ENCODE measurements at regions not wholly inside any gene's neighbourhood (a gene's known extent, or its start where the extent isn't known, plus 50 kb on each side); places are given as distances from the start of the nearest gene placed in this dataset.
"Not testable (repeated sequence)": the region's sequence is repeated elsewhere in the genome, so short reads cannot be mapped to it uniquely, and the experiment has no call there.

GRCh38 chr6:19329078-19329477 is 508.1 kb upstream of the ID4 start:
- DNase-seq (ENCODE audit: low spot score), result no peak

DNA sequence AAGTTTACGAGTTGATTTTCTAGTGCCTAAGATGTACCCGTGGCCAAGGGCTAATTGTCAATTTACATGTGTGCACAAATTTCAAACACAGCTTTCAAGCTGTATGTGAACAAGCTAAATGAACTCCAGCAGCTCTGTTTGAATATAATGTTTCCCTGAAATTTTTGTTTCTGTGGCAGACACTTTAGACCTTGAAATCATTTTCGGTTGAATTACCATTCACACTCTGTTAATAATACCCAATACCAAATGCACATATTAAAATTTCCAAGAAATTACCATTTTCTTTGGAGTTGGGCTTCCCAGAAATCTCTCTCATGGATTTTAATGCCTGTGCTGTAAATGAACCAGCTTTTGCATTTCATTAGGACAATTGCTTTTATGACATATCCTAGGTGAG is 506.1 kb upstream of the ID4 start:
- no peak for DNase-seq (ENCODE audit: low spot score)

GRCh38 chr6:19332806-19333460 is 504.2 kb upstream of the ID4 start:
- no peak for DNase-seq (ENCODE audit: low spot score)

- DNase-seq (ENCODE audit: low spot score), result no peak
These were observed 503.2 kb upstream of the ID4 start for GRCh38 chr6:19333936-19334335.

GRCh38 chr6:19336579-19336978 is 500.6 kb upstream of the ID4 start:
- DNase-seq (ENCODE audit: low spot score), result no peak

DNA sequence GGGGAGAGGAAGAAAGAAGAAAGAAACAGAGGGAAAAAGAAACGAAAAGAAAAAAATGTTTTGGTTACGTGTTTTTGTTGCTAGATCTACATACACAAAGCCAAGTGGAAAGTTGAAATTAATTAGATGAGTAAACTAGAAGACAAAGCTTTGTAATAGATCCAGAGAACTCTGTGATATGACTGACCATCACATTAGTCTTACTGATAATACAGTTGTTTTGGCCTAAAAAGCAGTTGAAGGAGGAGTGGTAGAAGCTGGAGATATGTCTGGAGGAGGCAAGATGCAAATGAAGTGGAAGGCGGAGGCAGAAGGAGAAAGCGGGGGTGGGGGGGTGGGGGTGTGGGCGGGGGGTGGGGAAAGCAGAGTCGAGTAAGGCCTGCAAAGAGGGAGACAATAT is 500.1 kb upstream of the ID4 start:
- DNase-seq (ENCODE audit: low spot score), result no peak

DNA sequence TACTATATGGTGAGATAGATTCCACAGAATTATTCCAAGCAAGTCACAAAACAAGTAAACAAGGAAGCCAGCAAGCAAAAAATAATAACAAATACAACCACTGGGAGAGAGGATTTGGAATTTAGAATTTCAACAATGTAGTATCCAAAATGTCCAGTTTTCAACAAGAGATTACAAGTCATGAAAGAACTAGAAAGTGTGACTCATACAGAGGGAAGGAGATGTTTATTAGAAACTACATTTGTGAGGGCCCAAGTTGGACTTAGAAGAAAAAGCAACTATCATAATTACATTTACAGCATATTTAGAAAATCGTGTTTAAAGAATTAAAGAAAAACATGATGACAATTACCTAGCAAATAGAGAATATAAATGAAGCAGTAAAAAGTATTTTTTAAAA is 494.6 kb upstream of the ID4 start:
- no peak for DNase-seq (ENCODE audit: low spot score)

DNA sequence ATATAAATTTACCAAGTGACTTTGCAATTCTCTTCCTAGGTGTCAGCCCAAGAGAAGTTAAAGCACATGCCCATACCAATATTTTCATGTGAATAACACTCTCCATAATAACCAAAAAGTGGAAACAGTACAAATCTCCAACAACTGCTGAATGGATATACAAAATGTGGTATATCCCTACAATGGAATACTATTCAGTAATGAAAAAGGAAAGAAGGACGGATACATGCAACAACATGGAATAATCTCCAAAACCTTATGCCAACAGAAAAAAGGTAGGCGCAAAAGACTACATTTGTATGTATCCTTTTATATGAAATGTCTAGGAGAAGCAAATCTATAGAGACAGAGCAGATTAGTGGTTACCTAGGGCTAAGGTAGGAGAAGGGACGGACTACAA is 487.7 kb upstream of the ID4 start:
- DNase-seq (ENCODE audit: low spot score), result no peak

DNA sequence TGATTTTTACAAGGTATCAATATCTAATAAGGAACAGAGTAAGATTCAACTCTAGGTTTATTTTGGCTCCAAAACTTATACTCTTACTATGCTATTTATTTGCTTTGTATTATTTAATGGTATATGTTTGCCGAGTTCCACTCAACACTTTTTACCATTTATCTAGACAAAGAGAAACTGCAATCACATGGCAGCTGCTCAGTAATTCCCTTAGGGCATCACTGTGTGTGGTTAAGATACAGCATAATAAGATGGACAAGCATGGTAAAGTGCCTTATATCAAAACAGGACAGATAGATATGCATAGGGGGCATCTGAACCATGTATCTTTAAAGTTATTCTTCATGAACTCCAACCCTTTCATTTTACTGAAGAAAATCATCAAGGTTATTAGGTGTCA is 483.0 kb upstream of the ID4 start:
- DNase-seq (ENCODE audit: low spot score), result no peak

- no peak for DNase-seq (ENCODE audit: low spot score)
These were observed 480.5 kb upstream of the ID4 start for GRCh38 chr6:19356692-19357091.

DNA sequence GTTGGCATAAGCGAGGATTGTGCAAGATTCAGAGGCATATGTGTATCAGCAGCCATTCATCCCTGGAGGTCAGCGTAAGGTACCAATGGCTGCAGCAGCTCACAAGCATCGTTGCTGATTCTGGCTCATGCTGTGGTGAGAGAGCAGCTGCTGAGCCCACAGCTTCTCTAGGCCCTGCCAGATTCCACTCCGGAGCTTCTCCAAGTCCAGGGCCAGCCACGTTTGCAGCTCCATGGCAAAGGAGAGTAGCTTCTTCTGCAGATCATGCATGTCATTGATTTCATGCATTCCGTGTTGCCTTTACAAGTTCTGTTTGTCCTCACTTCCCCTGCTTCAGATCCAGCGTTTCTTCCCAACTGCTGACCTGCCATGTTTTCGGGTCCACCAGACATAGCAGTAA is 474.8 kb upstream of the ID4 start:
- no peak for DNase-seq (ENCODE audit: low spot score)

GRCh38 chr6:19368511-19368910 is 468.7 kb upstream of the ID4 start:
- DNase-seq (ENCODE audit: low spot score), result no peak

DNA sequence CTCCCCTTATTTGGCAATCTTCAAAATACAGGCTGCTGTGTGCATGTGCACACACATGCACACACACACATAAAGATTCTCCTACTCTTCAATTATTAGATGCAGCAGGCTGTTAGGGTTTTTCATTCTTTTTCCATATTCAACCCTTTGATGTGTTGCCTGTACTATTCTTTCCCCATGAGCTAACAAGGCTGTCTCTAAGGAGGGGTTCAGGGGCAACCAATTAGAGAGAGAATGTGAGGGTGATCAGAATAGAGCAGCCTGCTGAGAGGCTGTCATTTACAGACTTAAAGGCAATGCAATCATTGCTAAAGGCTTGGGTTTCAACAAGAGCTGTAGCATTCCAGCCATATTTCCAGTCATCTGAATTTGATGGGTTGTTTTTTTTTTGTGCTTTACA is 467.4 kb upstream of the ID4 start:
- no peak for DNase-seq (ENCODE audit: low spot score)

DNA sequence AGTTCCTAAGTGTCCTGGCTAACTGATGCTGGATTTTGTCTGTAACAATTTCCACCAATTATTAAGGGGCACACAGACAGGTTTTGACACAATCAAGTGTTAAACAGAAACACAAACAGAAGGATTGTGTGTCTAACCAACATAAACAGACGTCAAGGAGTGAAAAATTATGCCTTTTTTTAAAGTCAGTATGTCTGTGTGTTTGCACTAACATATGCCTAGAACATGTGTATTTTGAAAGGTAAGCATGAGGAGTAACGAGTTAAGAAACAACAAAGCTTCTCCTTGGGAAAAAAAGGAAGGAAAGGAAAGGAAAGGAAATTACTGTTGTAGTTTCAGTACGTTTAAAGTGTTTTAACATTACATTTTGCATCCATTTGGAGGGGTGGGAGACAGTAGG is 466.3 kb upstream of the ID4 start:
- no peak for DNase-seq (ENCODE audit: low spot score)

- no peak for DNase-seq (ENCODE audit: low spot score)
These were observed 461.6 kb upstream of the ID4 start for GRCh38 chr6:19375613-19376012.

DNA sequence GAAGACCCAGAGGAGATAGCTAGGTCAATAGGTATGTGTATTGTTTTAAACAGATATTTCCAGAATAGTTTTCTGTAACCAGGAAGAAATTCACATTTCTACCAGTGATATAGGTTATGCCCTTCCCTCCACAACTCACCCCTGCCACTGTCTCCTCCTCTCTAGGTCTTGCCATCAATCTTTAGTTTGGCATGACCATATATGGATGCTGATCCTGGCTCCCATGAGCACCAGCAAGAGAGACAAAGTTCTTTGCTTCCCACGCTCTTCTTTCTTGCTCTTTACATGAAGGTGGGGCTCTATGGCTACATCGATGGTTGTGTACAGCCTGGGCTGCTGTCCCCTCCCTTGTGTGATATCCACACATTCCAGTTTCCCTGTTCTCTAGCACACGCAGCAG is 459.4 kb upstream of the ID4 start:
- DNase-seq (ENCODE audit: low spot score), result no peak

DNA sequence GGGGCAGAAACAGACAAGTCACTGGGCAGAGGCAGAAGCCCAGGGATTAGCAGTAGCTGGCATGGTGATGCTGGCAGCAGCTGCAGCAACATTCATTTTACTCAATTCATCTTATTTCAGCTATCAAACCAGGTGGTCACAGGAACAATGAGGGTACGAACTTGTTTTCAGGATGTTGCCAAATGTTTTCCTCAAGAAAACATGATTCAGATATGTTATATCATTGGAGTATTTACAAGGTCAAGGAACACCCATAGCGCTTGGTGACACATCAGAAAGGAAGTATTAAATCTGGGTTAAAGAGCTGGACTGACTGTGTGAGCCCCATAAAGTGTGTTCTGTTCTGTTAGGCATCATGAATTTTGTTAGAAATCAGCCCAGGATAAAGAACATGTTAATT is 456.9 kb upstream of the ID4 start:
- no peak for DNase-seq (ENCODE audit: low spot score)

GRCh38 chr6:19382676-19383075 is 454.5 kb upstream of the ID4 start:
- DNase-seq (ENCODE audit: low spot score), result no peak

DNA sequence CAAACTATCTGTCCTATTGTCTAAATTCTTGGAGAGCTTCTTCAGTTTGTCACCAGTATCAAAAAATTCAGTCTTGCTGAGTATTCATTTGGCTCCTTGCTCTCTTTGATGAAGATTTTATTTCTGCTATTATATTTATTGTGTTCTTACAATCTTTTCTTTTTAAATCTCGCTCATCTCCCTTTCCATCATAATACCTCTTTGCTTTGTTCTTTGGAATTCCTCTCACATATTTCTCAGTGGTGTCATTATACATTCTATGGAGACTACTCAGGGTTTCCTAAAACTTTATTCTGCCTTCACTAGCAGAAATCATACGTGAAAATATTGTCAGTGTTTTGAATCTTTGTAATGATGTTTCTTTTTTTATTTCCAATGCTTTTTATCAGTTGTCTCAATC is 445.2 kb upstream of the ID4 start:
- DNase-seq (ENCODE audit: low spot score), result no peak

GRCh38 chr6:19394051-19394450 is 443.1 kb upstream of the ID4 start:
- DNase-seq (ENCODE audit: low spot score), result no peak

DNA sequence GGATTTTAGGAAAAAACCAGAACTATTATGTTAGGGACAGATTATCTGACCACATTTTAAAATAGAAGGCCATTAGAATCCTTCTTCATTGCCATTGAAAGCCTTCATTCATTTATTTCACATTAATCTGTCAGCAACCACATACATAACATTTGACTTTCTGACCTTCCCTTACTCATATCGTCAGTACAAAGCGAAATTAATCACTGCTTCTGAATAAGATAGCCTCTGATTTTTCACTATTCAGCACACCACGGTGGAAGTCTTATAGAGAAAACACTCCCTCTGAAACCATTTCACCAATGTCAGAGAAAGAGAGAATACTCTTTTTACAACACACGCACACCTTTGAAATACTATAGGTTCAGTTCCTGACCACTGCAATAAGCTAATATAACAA is 442.5 kb upstream of the ID4 start:
- no peak for DNase-seq (ENCODE audit: low spot score)

DNA sequence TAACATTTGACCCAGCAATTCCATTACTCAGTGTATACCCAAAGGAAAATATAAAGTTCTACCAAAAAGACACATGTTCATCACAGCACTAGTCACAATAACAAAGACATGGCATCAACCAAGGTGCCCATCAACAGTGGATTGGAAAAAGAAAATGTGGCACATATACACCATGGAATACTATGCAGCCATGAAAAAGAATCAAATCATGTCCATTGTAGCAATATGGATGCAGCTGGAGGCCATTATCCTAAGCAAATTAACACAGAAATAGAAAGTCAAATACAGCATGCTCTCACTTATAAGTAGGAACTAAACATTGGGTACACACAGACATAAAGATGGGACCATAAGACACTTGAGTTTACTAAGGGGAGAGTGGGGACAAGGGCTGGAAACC is 441.9 kb upstream of the ID4 start:
- no peak for DNase-seq (ENCODE audit: low spot score)

DNA sequence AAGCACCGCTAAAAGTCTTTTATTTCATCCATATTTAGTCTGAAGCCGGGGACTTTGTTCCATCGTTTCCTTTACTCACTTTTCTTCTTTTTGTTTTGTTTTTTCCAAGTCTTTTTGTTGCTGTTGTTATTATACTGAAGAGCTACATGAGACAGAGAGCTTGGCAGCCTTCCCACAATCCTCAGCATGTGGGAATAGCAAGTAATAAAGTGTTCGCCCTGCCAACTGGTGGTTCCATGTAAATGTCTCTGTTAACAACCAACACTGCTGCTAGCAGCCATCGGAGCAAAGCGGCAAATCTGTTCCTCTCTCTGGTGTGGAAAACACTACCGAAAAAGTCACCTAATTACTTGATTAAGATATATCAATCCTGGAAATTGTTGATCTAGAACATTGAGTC is 437.8 kb upstream of the ID4 start:
- no peak for DNase-seq (ENCODE audit: low spot score)

DNA sequence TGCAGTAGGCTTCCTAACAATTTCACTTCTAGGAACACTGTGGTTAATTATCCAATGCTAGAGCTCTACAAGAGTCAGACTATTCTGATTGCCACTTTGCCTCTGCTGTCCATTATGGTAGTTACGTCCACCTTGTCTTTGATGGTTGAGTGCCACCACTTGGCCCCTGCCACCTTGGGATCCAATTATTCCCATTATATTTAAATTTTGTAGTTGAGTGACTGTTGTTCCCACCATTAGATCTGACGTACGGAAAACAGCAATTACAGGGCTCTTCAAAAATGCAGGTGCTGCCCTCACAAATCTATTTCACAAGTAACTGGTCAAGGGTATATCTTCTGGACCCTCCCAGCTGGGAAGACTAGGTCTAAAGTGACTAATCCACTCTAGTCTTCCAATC is 432.3 kb upstream of the ID4 start:
- not testable (repeated sequence) for DNase-seq (ENCODE audit: low spot score)

- DNase-seq (ENCODE audit: low spot score), result no peak
These were observed 428.8 kb upstream of the ID4 start for GRCh38 chr6:19408331-19408730.

All from kidney capillary endothelial cell (primary cell).